CD4-positive, alpha-beta T cell (primary cell): ENCODE measurements at regions not wholly inside any gene's neighbourhood (a gene's known extent, or its start where the extent isn't known, plus 50 kb on each side); places are given as distances from the start of the nearest gene placed in this dataset.

Experiments
- ATAC-seq: fragments of 200-7000 bp; cut with Tn5 transposase; one replicate; pipeline ENCODE4 v1.10.0; 2022; ENCODE audit warnings: mild to moderate bottlenecking; ENCODE audit not compliant: poor library complexity
- CTCF ChIA-PET: fragments of 350-600 bp; sonication (Branson Sonifier 250); formaldehyde crosslinking; loops from one replicate; lab custom pipeline; 2021; ENCODE audit warnings: antibody characterized with exemption, inconsistent platforms; lab: Charles Lee
- POLR2A ChIA-PET: fragments of 350-600 bp; sonication (Branson Sonifier 250); formaldehyde crosslinking; loops from one replicate; lab custom pipeline; 2021; ENCODE audit warnings: antibody characterized with exemption, inconsistent platforms; lab: Charles Lee
- DNase-seq, 14 experiments: peaks; one replicate each; pipeline ENCODE4 v3.0.0-alpha.2; 2013 to 2020; ENCODE audit warnings: mixed read lengths in 2 of 14
- H3K27ac ChIP-seq, 2 donors: one replicate each; pipeline versions ENCODE4 v1.5.1 to v1.7.0; 2013; ENCODE audit warnings: low read length in 2 of 2, low read depth in 1 of 2, mild to moderate bottlenecking in 1 of 2
- H3K27me3 ChIP-seq, 2 experiments: 1 replicate in 1 of 2; 2 replicates in 1 of 2; pipeline versions ENCODE4 v1.6.1 to v1.7.0; 2013; ENCODE audit warnings: low read length in 2 of 2, control low read depth in 1 of 2, mild to moderate bottlenecking in 1 of 2, moderate library complexity in 1 of 2; ENCODE audit not compliant: insufficient read depth in 2 of 2, control insufficient read depth in 1 of 2
- H3K36me3 ChIP-seq: one replicate; pipeline ENCODE4 v1.6.1; 2013; ENCODE audit warnings: low read length, control low read depth; ENCODE audit not compliant: insufficient read depth
- H3K4me1 ChIP-seq: one replicate; pipeline ENCODE4 v1.6.1; 2013; ENCODE audit warnings: low read length, control low read depth; ENCODE audit not compliant: insufficient read depth
- H3K4me3 ChIP-seq: one replicate; pipeline ENCODE4 v1.5.1; 2013; ENCODE audit warnings: mild to moderate bottlenecking, low read length, moderate library complexity
- H3K9me3 ChIP-seq, 2 experiments: 1 replicate in 1 of 2; 2 replicates in 1 of 2; pipeline versions ENCODE4 v1.6.1 to v1.7.0; 2013; ENCODE audit warnings: low read length in 2 of 2, mild to moderate bottlenecking in 2 of 2, control low read depth in 1 of 2, moderate library complexity in 1 of 2; ENCODE audit not compliant: control insufficient read depth in 1 of 2, insufficient read depth in 1 of 2
- H3K27ac Mint-ChIP-seq: one replicate; pipeline ENCODE4 v1.8.0; 2020; ENCODE audit warnings: mixed read lengths
- H3K27me3 Mint-ChIP-seq: one replicate; pipeline ENCODE4 v1.8.0; 2021; ENCODE audit warnings: mixed read lengths
- H3K36me3 Mint-ChIP-seq: one replicate; pipeline ENCODE4 v1.8.0; 2021; ENCODE audit warnings: low read depth, mixed read lengths
- H3K4me1 Mint-ChIP-seq: one replicate; pipeline ENCODE4 v1.8.0; 2021; ENCODE audit warnings: low read depth, mixed read lengths
- H3K4me3 Mint-ChIP-seq: one replicate; pipeline ENCODE4 v1.8.0; 2020; ENCODE audit warnings: mild to moderate bottlenecking, mixed read lengths
- H3K9me3 Mint-ChIP-seq: one replicate; pipeline ENCODE4 v1.8.0; 2020; ENCODE audit warnings: mixed read lengths
- intact Hi-C, 2 experiments: fragments of 100-400 bp; cut with DNase I in 1 of 2; cut with micrococcal nuclease in 1 of 2; formaldehyde crosslinking; loops; one replicate each; pipeline versions ENCODE4 v1.15.1 to v1.9.0; 2023 to 2025; cut with DNase I, micrococcal nuclease
- TF ChIP-seq, protein P1 (sequence below): fragments of 200-600 bp; IDR thresholded peaks from one replicate; pipeline ENCODE4 v1.8.0; 2022; ENCODE audit warnings: antibody characterized with exemption, mild to moderate bottlenecking

DNA sequence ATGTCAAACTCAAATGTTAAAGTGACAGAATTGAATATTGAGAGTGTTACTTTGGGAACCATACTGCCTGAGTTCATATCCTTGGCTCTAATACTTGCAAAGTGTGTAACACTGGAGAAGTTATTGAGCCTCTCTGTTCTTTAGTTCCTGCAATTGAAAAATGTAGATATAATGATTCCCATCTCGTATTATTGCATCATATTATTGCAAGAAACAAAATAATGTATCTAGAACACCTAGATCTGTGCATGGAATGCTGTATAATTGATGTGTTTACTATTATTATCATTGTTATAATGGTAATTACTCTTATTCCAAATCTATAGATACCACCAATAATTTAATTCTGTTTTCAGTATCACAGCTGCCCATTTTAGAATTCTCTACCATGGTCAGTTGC is 310.3 kb downstream of the GABRG2 start:
- intact Hi-C loops, result no loop called here
- Mint-ChIP-seq H3K4me3 (no peak overlapping the region), H3K36me3 (no peaks in the 10 kb centered on the region), H3K4me1 (no peaks in the 10 kb centered on the region), H3K9me3 (no peaks in the 10 kb centered on the region), H3K27me3 (no peaks in the 10 kb centered on the region), H3K27ac (no peak overlapping the region)
- Histone ChIP-seq H3K9me3 (no peaks in the 10 kb centered on the region), H3K4me1 (no peaks in the 10 kb centered on the region), H3K27me3 (no peaks in the 10 kb centered on the region), H3K36me3 (no peaks in the 10 kb centered on the region), H3K27ac (no peak overlapping the region), H3K4me3 (no peak overlapping the region)
- TF ChIP-seq, protein P1, sequence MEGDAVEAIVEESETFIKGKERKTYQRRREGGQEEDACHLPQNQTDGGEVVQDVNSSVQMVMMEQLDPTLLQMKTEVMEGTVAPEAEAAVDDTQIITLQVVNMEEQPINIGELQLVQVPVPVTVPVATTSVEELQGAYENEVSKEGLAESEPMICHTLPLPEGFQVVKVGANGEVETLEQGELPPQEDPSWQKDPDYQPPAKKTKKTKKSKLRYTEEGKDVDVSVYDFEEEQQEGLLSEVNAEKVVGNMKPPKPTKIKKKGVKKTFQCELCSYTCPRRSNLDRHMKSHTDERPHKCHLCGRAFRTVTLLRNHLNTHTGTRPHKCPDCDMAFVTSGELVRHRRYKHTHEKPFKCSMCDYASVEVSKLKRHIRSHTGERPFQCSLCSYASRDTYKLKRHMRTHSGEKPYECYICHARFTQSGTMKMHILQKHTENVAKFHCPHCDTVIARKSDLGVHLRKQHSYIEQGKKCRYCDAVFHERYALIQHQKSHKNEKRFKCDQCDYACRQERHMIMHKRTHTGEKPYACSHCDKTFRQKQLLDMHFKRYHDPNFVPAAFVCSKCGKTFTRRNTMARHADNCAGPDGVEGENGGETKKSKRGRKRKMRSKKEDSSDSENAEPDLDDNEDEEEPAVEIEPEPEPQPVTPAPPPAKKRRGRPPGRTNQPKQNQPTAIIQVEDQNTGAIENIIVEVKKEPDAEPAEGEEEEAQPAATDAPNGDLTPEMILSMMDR, result no peak
- no peak for ATAC-seq
- DNase-seq, result no peak
- ChIA-PET POLR2A (no interaction called here), CTCF (no interaction called here)

DNA sequence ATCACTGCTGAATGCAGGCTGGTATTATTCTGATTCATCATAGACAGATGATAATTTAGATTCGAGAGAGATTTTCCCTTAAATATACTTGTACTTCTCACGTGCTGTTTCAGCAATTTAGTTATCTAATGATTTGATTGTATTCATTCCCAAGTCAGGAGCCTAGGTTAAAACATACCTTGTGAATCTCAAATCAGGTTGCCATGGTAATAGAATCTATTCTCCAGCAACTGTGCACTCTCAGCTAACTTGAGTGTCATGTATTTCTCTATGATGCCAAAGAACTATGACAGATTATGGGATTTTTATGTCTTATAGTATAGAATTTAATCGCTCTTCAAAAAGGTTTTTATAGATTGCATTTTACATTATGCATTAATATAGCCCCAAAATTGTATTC is 315.3 kb downstream of the GABRG2 start:
- H3K4me3 ChIP-seq, result no peak overlapping the region
- H3K27ac ChIP-seq, result no peak overlapping the region
- H3K4me1 ChIP-seq, result no peaks in the 10 kb centered on the region
- Mint-ChIP-seq H3K27me3 (no peaks in the 10 kb centered on the region), H3K36me3 (no peaks in the 10 kb centered on the region), H3K4me1 (no peaks in the 10 kb centered on the region), H3K4me3 (no peak overlapping the region), H3K9me3 (peaks cover 2% of the 10 kb centered on the region), H3K27ac (no peak overlapping the region)
- intact Hi-C loops, result no loop called here
- H3K27me3 ChIP-seq, result no peaks in the 10 kb centered on the region
- TF ChIP-seq, protein P1, result no peak
- CTCF ChIA-PET, result no interaction called here
- POLR2A ChIA-PET, result no interaction called here
- H3K36me3 ChIP-seq, result no peaks in the 10 kb centered on the region
- DNase-seq, result no peak
- no peak for ATAC-seq
- no peaks in the 10 kb centered on the region for H3K9me3 ChIP-seq

DNA sequence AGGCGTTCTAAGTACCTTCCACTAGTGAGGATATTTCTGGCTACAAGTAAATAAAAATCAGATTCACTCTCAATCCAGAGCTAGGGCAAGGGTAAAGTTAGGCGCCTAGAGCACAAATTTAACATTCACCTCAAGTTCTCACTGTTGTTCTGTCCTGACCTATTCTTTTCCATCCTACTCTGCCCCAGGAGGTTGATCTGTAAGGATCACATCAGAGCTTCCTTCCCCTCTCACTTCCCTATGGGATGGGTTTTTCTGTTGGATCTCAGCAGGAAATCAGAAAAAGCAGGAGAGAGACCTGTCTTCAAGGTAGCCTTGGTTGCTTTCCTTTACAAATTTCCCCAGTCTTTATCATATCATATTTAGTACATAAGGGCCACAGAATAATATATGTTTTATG is 316.7 kb downstream of the GABRG2 start:
- ChIA-PET POLR2A (no interaction called here), CTCF (no interaction called here)
- intact Hi-C loops, result no loop called here

More for the DNA sequence above, 316.7 kb downstream of the GABRG2 start:
- DNase-seq (no peak), ATAC-seq (no peak)
- H3K9me3 Mint-ChIP-seq, result peaks cover 2% of the 10 kb centered on the region
- TF ChIP-seq, protein P1, result no peak
- no peaks in the 10 kb centered on the region for H3K4me1 Mint-ChIP-seq
- no peaks in the 10 kb centered on the region for H3K27me3 Mint-ChIP-seq
- H3K36me3 ChIP-seq, result no peaks in the 10 kb centered on the region
- H3K27ac ChIP-seq, result no peak overlapping the region
- H3K4me3 ChIP-seq, result no peak overlapping the region
- no peaks in the 10 kb centered on the region for H3K36me3 Mint-ChIP-seq
- H3K27ac Mint-ChIP-seq, result no peak overlapping the region
- H3K9me3 ChIP-seq, result no peaks in the 10 kb centered on the region
- H3K27me3 ChIP-seq, result no peaks in the 10 kb centered on the region
- H3K4me1 ChIP-seq, result no peaks in the 10 kb centered on the region
- H3K4me3 Mint-ChIP-seq, result no peak overlapping the region
